NCI-H1105 (cell line): ENCODE measurements at regions not wholly inside any gene's neighbourhood (a gene's known extent, or its start where the extent isn't known, plus 50 kb on each side); places are given as distances from the start of the nearest gene placed in this dataset.

Source experiments
- DNase-seq: peaks from one replicate; lab custom pipeline; 2025; lab: John Stamatoyannopoulos, UW

GRCh38 chr11:21825127-21825526 lies 367.8 kb upstream of the ANO5 start:
- DNase-seq: no peak

- DNase-seq: peak; percentile 11
These were observed 354.5 kb upstream of the ANO5 start for GRCh38 chr11:21838427-21838826.

- DNase-seq: no peak
These were observed 353.1 kb upstream of the ANO5 start for GRCh38 chr11:21839796-21840195.

- DNase-seq: no peak
These were observed 331.6 kb upstream of the ANO5 start for GRCh38 chr11:21861314-21861713.

- no peak for DNase-seq
These were observed 327.3 kb upstream of the ANO5 start for GRCh38 chr11:21865541-21865940.

GRCh38 chr11:21866781-21867180 lies 326.1 kb upstream of the ANO5 start:
- DNase-seq: peak; percentile 18

GRCh38 chr11:21877151-21877550 lies 315.7 kb upstream of the ANO5 start:
- no peak for DNase-seq

GRCh38 chr11:21883354-21883753 lies 309.5 kb upstream of the ANO5 start:
- no peak for DNase-seq

- DNase-seq: no peak
These were observed 304.1 kb upstream of the ANO5 start for GRCh38 chr11:21888814-21889213.

GRCh38 chr11:21892736-21893564 lies 299.9 kb upstream of the ANO5 start:
- no peak for DNase-seq

GRCh38 chr11:21893565-21893867 lies 299.4 kb upstream of the ANO5 start:
- no peak for DNase-seq

GRCh38 chr11:21894492-21894891 lies 298.4 kb upstream of the ANO5 start:
- DNase-seq: no peak

GRCh38 chr11:21895686-21896085 lies 297.2 kb upstream of the ANO5 start:
- DNase-seq: no peak

GRCh38 chr11:21896216-21896615 lies 296.7 kb upstream of the ANO5 start:
- DNase-seq: peak; percentile 15

GRCh38 chr11:21896746-21897602 lies 295.9 kb upstream of the ANO5 start:
- DNase-seq: no peak

GRCh38 chr11:21897752-21898151 lies 295.1 kb upstream of the ANO5 start:
- DNase-seq: no peak

- no peak for DNase-seq
These were observed 284.7 kb upstream of the ANO5 start for GRCh38 chr11:21908211-21908610.

GRCh38 chr11:21909145-21909544 lies 283.7 kb upstream of the ANO5 start:
- DNase-seq: no peak

- DNase-seq: no peak
These were observed 281.8 kb upstream of the ANO5 start for GRCh38 chr11:21911061-21911460.

GRCh38 chr11:21912285-21912684 lies 280.6 kb upstream of the ANO5 start:
- DNase-seq: no peak

- DNase-seq: no peak
These were observed 271.7 kb upstream of the ANO5 start for GRCh38 chr11:21921151-21921550.

- no peak for DNase-seq
These were observed 268.6 kb upstream of the ANO5 start for GRCh38 chr11:21924262-21924661.

GRCh38 chr11:21927628-21928027 lies 265.3 kb upstream of the ANO5 start:
- DNase-seq: no peak
